Panc1 (cell line): ENCODE measurements at regions not wholly inside any gene's neighbourhood (a gene's known extent, or its start where the extent isn't known, plus 50 kb on each side); places are given as distances from the start of the nearest gene placed in this dataset.
"Not testable (repeated sequence)": the region's sequence is repeated elsewhere in the genome, so short reads cannot be mapped to it uniquely, and the experiment has no call there.

Experiments
- ATAC-seq: fragments of 200-7000 bp; cut with Tn5 transposase; 2 replicates; pipeline ENCODE4 v1.9.1; 2020; ENCODE audit warnings: mild to moderate bottlenecking, moderate library complexity
- BruUV-seq: library from RNA; stranded (reverse); fragments of 400-500 nt; replicated peaks from 2 replicates; lab custom pipeline; 2021; lab: Mats Ljungman, UMichigan
- CTCF ChIA-PET: fragments of 300-600 bp; sonication (Branson Sonifier 250); formaldehyde crosslinking; loops from one replicate; lab custom pipeline; 2022; ENCODE audit warnings: antibody characterized with exemption; lab: Charles Lee
- POLR2A ChIA-PET: fragments of 300-600 bp; sonication (Branson Sonifier 250); formaldehyde crosslinking; loops from one replicate; lab custom pipeline; 2022; ENCODE audit warnings: antibody characterized with exemption; lab: Charles Lee
- DNase-seq: peaks from one replicate; pipeline ENCODE4 v3.0.0-alpha.2; 2010; ENCODE audit warnings: low read depth, low spot score
- H3K27ac ChIP-seq: 2 replicates; pipeline ENCODE4 v1.5.1; 2011; ENCODE audit warnings: mild to moderate bottlenecking, low read length, inconsistent platforms
- H3K27me3 ChIP-seq: fragments of 200-500 bp; sonication (Bioruptor generic); 2 replicates; pipeline ENCODE4 v1.6.0; 2014; ENCODE audit warnings: low read length, inconsistent platforms; ENCODE audit not compliant: control insufficient read depth, insufficient read depth
- H3K36me3 ChIP-seq: fragments of 200-500 bp; sonication (Bioruptor generic); 2 replicates; pipeline ENCODE4 v1.5.1; 2014; ENCODE audit warnings: inconsistent platforms, mild to moderate bottlenecking, low read length, moderate library complexity; ENCODE audit not compliant: control insufficient read depth, insufficient read depth
- H3K4me1 ChIP-seq: 2 replicates; pipeline ENCODE4 v1.5.1; 2011; ENCODE audit warnings: inconsistent platforms, mild to moderate bottlenecking, low read length, moderate library complexity; ENCODE audit not compliant: control insufficient read depth, insufficient read depth
- H3K4me3 ChIP-seq, 2 experiments: 2 replicates each; pipeline ENCODE4 v1.5.1; 2011 to 2012; ENCODE audit warnings: low read depth in 2 of 2, low read length in 2 of 2, mild to moderate bottlenecking in 2 of 2, inconsistent platforms in 1 of 2, moderate library complexity in 1 of 2
- H3K9me3 ChIP-seq: fragments of 200-500 bp; sonication (Bioruptor generic); 2 replicates; pipeline ENCODE4 v1.5.1; 2014; ENCODE audit warnings: low read depth, mild to moderate bottlenecking, inconsistent platforms, low read length, moderate library complexity; ENCODE audit not compliant: control insufficient read depth, insufficient read depth
- POLR2AphosphoS5 ChIP-seq: IDR thresholded peaks from 2 replicates; pipeline ENCODE4 v1.6.1; 2012; ENCODE audit warnings: mild to moderate bottlenecking, low read depth, low read length, moderate library complexity
- SIN3A ChIP-seq: IDR thresholded peaks from 2 replicates; pipeline ENCODE4 v1.6.1; 2012; ENCODE audit warnings: low read depth, mild to moderate bottlenecking, low read length, moderate library complexity, borderline replicate concordance; ENCODE audit not compliant: insufficient read depth
- TCF7L2 ChIP-seq: IDR thresholded peaks from 2 replicates; pipeline ENCODE4 v1.6.1; 2011; ENCODE audit warnings: mild to moderate bottlenecking, low read depth, low read length, inconsistent platforms
- in situ Hi-C: cut with HindIII; loops from 2 replicates; pipeline ENCODE4 v1.10.0; 2016; ENCODE audit warnings: low sequenced_read_pairs, low pct_unique_long_range_greater_than_20kb
- intact Hi-C: fragments of 100-400 bp; cut with micrococcal nuclease; formaldehyde crosslinking; loops from one replicate; pipeline ENCODE4 v1.10.0; 2022; ENCODE audit not compliant: unreplicated experiment
- TF ChIP-seq, protein P1 (sequence below), 2 experiments: IDR thresholded peaks; 2 replicates each; pipeline ENCODE4 v1.6.1; 2011 to 2012; ENCODE audit warnings: low read depth in 2 of 2, control low read depth in 1 of 2, low read length in 1 of 2, mild to moderate bottlenecking in 1 of 2, moderate library complexity in 1 of 2; ENCODE audit not compliant: insufficient read depth in 1 of 2
- TF ChIP-seq, protein P2 (sequence below): fragments of 450-650 bp; IDR thresholded peaks from 2 replicates; pipeline ENCODE4 v1.5.1; 2017; ENCODE audit warnings: mild to moderate bottlenecking

DNA sequence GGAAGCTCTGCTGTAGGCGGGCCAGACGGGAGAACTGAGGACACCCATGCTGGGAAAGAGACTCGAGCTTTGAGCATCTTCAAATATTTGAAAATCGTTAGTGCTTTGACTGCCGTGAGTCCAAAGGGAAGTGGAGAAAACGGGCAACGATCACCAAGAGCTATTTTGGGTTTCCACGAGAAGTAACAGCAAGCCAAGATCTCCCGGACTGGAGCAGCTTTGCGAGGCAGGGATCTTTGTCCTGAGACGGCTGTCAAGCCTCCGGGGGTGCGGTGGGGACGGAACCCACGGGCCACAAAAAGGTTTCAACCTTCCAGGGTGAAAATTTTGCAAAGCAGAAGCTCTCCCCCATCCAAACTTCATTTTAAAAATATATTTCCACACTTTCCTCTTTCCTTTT is 195.8 kb downstream of the NDUFA10 start:
- ChIA-PET CTCF (no interaction called here), POLR2A (interaction anchor here (0.6 kb wide), 1 partner anchor 77 kb away, joined by 3 read pairs; no protein-coding TSS in a partner anchor)
- ATAC-seq, result no peak
- intact Hi-C loops (no loop called here), in situ Hi-C loops (no loop called here)
- Histone ChIP-seq H3K27ac (no peak overlapping the region), H3K9me3 (no peaks in the 10 kb centered on the region), H3K36me3 (no peaks in the 10 kb centered on the region), H3K4me1 (no peaks in the 10 kb centered on the region), H3K4me3 (no peak overlapping the region), H3K27me3 (no peaks in the 10 kb centered on the region)
- DNase-seq, result no peak
- no peak for TF ChIP-seq SIN3A
- TF ChIP-seq POLR2AphosphoS5, result no peak
- TF ChIP-seq, protein P1, sequence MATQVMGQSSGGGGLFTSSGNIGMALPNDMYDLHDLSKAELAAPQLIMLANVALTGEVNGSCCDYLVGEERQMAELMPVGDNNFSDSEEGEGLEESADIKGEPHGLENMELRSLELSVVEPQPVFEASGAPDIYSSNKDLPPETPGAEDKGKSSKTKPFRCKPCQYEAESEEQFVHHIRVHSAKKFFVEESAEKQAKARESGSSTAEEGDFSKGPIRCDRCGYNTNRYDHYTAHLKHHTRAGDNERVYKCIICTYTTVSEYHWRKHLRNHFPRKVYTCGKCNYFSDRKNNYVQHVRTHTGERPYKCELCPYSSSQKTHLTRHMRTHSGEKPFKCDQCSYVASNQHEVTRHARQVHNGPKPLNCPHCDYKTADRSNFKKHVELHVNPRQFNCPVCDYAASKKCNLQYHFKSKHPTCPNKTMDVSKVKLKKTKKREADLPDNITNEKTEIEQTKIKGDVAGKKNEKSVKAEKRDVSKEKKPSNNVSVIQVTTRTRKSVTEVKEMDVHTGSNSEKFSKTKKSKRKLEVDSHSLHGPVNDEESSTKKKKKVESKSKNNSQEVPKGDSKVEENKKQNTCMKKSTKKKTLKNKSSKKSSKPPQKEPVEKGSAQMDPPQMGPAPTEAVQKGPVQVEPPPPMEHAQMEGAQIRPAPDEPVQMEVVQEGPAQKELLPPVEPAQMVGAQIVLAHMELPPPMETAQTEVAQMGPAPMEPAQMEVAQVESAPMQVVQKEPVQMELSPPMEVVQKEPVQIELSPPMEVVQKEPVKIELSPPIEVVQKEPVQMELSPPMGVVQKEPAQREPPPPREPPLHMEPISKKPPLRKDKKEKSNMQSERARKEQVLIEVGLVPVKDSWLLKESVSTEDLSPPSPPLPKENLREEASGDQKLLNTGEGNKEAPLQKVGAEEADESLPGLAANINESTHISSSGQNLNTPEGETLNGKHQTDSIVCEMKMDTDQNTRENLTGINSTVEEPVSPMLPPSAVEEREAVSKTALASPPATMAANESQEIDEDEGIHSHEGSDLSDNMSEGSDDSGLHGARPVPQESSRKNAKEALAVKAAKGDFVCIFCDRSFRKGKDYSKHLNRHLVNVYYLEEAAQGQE (IDR thresholded peaks at IDR 0.05; ENCODE audit: insufficient read depth in 1 of 2, low read depth in 2 of 2, low read length in 1 of 2), result no peak
- no peak for TF ChIP-seq TCF7L2
- TF ChIP-seq, protein P2, sequence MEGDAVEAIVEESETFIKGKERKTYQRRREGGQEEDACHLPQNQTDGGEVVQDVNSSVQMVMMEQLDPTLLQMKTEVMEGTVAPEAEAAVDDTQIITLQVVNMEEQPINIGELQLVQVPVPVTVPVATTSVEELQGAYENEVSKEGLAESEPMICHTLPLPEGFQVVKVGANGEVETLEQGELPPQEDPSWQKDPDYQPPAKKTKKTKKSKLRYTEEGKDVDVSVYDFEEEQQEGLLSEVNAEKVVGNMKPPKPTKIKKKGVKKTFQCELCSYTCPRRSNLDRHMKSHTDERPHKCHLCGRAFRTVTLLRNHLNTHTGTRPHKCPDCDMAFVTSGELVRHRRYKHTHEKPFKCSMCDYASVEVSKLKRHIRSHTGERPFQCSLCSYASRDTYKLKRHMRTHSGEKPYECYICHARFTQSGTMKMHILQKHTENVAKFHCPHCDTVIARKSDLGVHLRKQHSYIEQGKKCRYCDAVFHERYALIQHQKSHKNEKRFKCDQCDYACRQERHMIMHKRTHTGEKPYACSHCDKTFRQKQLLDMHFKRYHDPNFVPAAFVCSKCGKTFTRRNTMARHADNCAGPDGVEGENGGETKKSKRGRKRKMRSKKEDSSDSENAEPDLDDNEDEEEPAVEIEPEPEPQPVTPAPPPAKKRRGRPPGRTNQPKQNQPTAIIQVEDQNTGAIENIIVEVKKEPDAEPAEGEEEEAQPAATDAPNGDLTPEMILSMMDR, result no peak
- BruUV-seq, result no TSS peak

DNA sequence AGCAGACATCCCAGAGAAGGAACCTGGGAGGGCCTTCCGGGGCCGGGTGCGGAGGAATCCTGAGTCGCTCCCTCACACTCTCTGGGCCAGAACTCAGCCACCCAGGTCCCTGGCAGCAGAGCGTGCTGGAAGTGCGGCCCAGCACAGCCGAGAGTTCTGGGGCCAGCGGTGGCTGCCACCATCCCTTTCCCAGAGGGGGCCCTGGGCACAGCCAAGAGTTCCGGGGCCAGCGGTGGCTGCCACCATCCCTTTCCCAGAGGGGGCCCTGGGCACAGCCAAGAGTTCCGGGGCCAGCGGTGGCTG is 196.2 kb downstream of the NDUFA10 start:
- POLR2A ChIA-PET, result interaction anchor here (0.6 kb wide), 1 partner anchor 77 kb away, joined by 3 read pairs; no protein-coding TSS in a partner anchor
- CTCF ChIA-PET, result not testable (repeated sequence)

DNA sequence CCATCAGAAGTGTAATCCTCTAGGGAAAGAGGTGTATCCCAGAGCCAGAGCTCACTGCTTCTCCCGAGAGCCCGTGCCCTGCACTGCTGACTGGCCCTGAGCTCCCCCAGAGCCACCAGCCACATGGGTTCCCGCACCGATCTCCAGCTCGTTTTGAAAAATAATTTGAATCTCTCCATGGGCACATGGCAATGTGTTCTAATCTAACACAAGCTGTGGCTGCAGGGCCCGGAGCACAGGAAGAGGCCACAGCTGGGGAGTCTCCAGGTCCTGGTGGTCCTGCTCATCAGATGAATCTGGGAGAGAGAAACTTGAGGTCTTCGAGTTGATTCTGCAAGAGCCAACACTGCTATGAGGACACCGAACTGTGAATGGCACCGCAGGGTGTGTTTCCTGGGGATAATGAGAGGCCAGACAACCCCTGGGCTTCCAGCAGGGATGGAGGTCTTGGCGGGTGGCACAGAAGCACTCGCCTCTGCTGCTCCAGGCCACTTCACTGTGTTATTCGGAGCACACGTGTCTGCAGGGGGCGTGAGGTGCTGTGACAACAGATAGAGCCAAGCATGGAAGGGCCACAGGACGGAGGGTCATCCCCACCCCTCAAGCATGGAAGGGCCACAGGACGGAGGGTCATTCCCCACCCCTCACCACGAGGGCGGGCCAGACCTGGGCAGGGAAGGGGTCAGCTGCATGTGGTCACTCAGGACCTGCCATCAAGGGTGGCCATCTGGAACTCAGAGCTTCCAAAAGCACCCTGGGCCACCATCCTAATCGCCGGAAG is 196.8 kb downstream of the NDUFA10 start:
- ChIA-PET POLR2A (no interaction called here), CTCF (no interaction called here)
- DNase-seq (no peak), ATAC-seq (no peak)
- no TSS peak for BruUV-seq
- no peaks in the 10 kb centered on the region for H3K27me3 ChIP-seq
- no peak overlapping the region for H3K4me3 ChIP-seq
- in situ Hi-C loops (no loop called here), intact Hi-C loops (no loop called here)
- TF ChIP-seq, protein P2, result no peak
- no peak for TF ChIP-seq TCF7L2
- H3K4me1 ChIP-seq, result no peaks in the 10 kb centered on the region
- H3K9me3 ChIP-seq, result no peaks in the 10 kb centered on the region
- no peaks in the 10 kb centered on the region for H3K36me3 ChIP-seq
- no peak overlapping the region for H3K27ac ChIP-seq

More for the DNA sequence above, 196.2 kb downstream of the NDUFA10 start:
- ATAC-seq, DNase-seq, H3K27ac ChIP-seq, H3K4me3 ChIP-seq, H3K9me3 ChIP-seq, H3K27me3 ChIP-seq, intact Hi-C loops, H3K4me1 ChIP-seq, in situ Hi-C loops, H3K36me3 ChIP-seq, BruUV-seq: not testable (repeated sequence)
